K562 (cell line): ENCODE measurements at regions not wholly inside any gene's neighbourhood (a gene's known extent, or its start where the extent isn't known, plus 50 kb on each side); places are given as distances from the start of the nearest gene placed in this dataset.
"Not testable (repeated sequence)": the region's sequence is repeated elsewhere in the genome, so short reads cannot be mapped to it uniquely, and the experiment has no call there.

ENCODE experiments used
- ATAC-seq: fragments of 200-7000 bp; cut with Tn5 transposase; 3 replicates; pipeline ENCODE4 v1.9.1; 2020; ENCODE audit warnings: moderate library complexity
- BruUV-seq: library from RNA; stranded (reverse); fragments of 400-500 nt; replicated peaks from 2 replicates; lab custom pipeline; 2021; lab: Mats Ljungman, UMichigan
- CTCF ChIA-PET: fragments of 300-600 bp; formaldehyde crosslinking; extraction: SDS; loops from one replicate; lab custom pipeline; 2021; ENCODE audit warnings: low intra/inter-chr PET ratio; lab: Yijun Ruan, JAX
- POLR2A ChIA-PET: fragments of 300-600, 350-650 bp; sonication (Branson Sonifier 250); formaldehyde crosslinking; extraction: SDS; loops from one replicate; lab custom pipeline; 2021; ENCODE audit warnings: antibody characterized with exemption, inconsistent platforms; lab: Yijun Ruan, JAX
- DNase-seq, 4 experiments: peaks; one replicate each; pipeline versions ENCODE4 v3.0.0 to v3.0.0-alpha.2; 2011 to 2018; ENCODE audit warnings: low spot score in 3 of 4, mixed read lengths in 3 of 4; ENCODE audit errors: extremely low read depth in 1 of 4
- FAIRE-seq: peaks from 2 replicates; lab custom pipeline; 2011; peaks lifted over from hg19 to GRCh38; lab: Jason Lieb, UNC
- H2AFZ ChIP-seq: 2 replicates; pipeline ENCODE4 v1.6.0; 2011; ENCODE audit warnings: low read depth, low read length, control low read depth, inconsistent platforms
- H3K27ac ChIP-seq: fragments of 200-600 bp; 3 replicates; pipeline ENCODE4 v1.8.0; 2011; ENCODE audit warnings: low read depth, mild to moderate bottlenecking, control low read depth, inconsistent platforms, low read length, moderate library complexity, mixed read lengths; ENCODE audit errors: extremely low read depth
- H3K27me3 ChIP-seq, 2 experiments: fragments of 300-600 bp in 1 of 2; 2 replicates in 1 of 2; 3 replicates in 1 of 2; pipeline versions ENCODE4 v1.6.0 to v1.8.0; 2011; ENCODE audit warnings: inconsistent platforms in 2 of 2, low read length in 2 of 2, mild to moderate bottlenecking in 1 of 2, mixed read lengths in 1 of 2, moderate library complexity in 1 of 2; ENCODE audit not compliant: control insufficient read depth in 2 of 2, insufficient read depth in 2 of 2
- H3K36me3 ChIP-seq: fragments of 300-600 bp; 3 replicates; pipeline ENCODE4 v1.8.0; 2011; ENCODE audit warnings: mild to moderate bottlenecking, low read length, inconsistent platforms; ENCODE audit not compliant: control insufficient read depth, insufficient read depth
- H3K4me1 ChIP-seq, 2 experiments: fragments of 200-600 bp in 1 of 2; replicated peaks in 1 of 2; 2 replicates in 1 of 2; 3 replicates in 1 of 2; pipeline versions ENCODE4 v1.5.1 to v1.8.0; 2011; ENCODE audit warnings: inconsistent platforms in 2 of 2, low read length in 2 of 2, mild to moderate bottlenecking in 1 of 2, mixed read lengths in 1 of 2, moderate library complexity in 1 of 2; ENCODE audit not compliant: control insufficient read depth in 2 of 2, insufficient read depth in 2 of 2
- H3K4me2 ChIP-seq: 2 replicates; pipeline ENCODE4 v1.6.1; 2011; ENCODE audit warnings: low read length, control low read depth, inconsistent platforms, mixed read lengths; ENCODE audit not compliant: insufficient read depth
- H3K4me3 ChIP-seq: fragments of 200-600 bp; sonication (generic), shearing (Covaris generic); 2 replicates; pipeline ENCODE4 v1.5.1; 2016; ENCODE audit warnings: control low read depth, inconsistent platforms
- H3K79me2 ChIP-seq: fragments of 200-600 bp; 3 replicates; pipeline ENCODE4 v1.8.0; 2011; ENCODE audit warnings: low read length, inconsistent platforms; ENCODE audit not compliant: control insufficient read depth, insufficient read depth
- H3K9ac ChIP-seq, 2 experiments: 2 replicates each; pipeline versions ENCODE4 v1.6.0 to v1.6.1; 2011; ENCODE audit warnings: low read depth in 2 of 2, low read length in 2 of 2, control low read depth in 1 of 2, inconsistent platforms in 1 of 2, mild to moderate bottlenecking in 1 of 2, mixed read lengths in 1 of 2; ENCODE audit not compliant: insufficient read depth in 1 of 2
- H3K9me1 ChIP-seq: one replicate; pipeline ENCODE4 v1.6.0; 2011; ENCODE audit warnings: inconsistent platforms, mild to moderate bottlenecking, low read length, moderate library complexity; ENCODE audit not compliant: control insufficient read depth, insufficient read depth
- H3K9me3 ChIP-seq: replicated peaks from 2 replicates; pipeline ENCODE4 v1.5.1; 2011; ENCODE audit warnings: low read depth, low read length, inconsistent platforms; ENCODE audit not compliant: control insufficient read depth, insufficient read depth
- H4K20me1 ChIP-seq: replicated peaks from 2 replicates; pipeline ENCODE4 v1.6.1; 2011; ENCODE audit warnings: low read length, inconsistent platforms, mixed read lengths; ENCODE audit not compliant: control insufficient read depth, insufficient read depth
- WGBS: fragments of 100-300 bp; shearing (Covaris generic); methylation state at CpG from one replicate; pipeline ENCODE4 v1.1.6; 2016; ENCODE audit warnings: low coverage, mixed read lengths; ENCODE audit not compliant: insufficient coverage; ENCODE audit errors: missing lambda C conversion rate; 5-methylcytosine and 5-hydroxymethylcytosine counted together
- in situ Hi-C: fragments of 300-500 bp; cut with MboI; formaldehyde crosslinking; loops from 4 replicates; pipeline ENCODE4 v1.15.0; 2018; ENCODE audit warnings: inconsistent platforms, mixed read lengths
- intact Hi-C: fragments of 100-400 bp; cut with micrococcal nuclease; formaldehyde crosslinking; loops from 2 replicates; pipeline ENCODE4 v1.14.2; 2022

GRCh38 chr2:87675487-87675886 is 72.4 kb upstream of the PLGLB2 start:
- not testable (repeated sequence) for BruUV-seq, ATAC-seq
- 50% methylated on average over 1 of the region's 7 CpGs for WGBS

GRCh38 chr2:87677421-87677923 is 70.4 kb upstream of the PLGLB2 start:
- H3K9me1 ChIP-seq, CTCF ChIA-PET, H3K27me3 ChIP-seq, H3K9ac ChIP-seq, H3K36me3 ChIP-seq, H3K4me3 ChIP-seq, FAIRE-seq, H3K4me1 ChIP-seq, POLR2A ChIA-PET, intact Hi-C loops, H3K4me2 ChIP-seq, H4K20me1 ChIP-seq, in situ Hi-C loops, H2AFZ ChIP-seq, ATAC-seq, H3K9me3 ChIP-seq, H3K27ac ChIP-seq, H3K79me2 ChIP-seq, DNase-seq, BruUV-seq: not testable (repeated sequence)
- whole genome bisulfite sequencing: 86% methylated on average over 1 of the region's 5 CpGs

More at GRCh38 chr2:87675487-87675886, 72.4 kb upstream of the PLGLB2 start:
- H3K4me3 ChIP-seq, POLR2A ChIA-PET, H3K27ac ChIP-seq, H3K79me2 ChIP-seq, intact Hi-C loops, H3K36me3 ChIP-seq, DNase-seq, CTCF ChIA-PET, H2AFZ ChIP-seq, FAIRE-seq, H4K20me1 ChIP-seq, H3K9me1 ChIP-seq, H3K27me3 ChIP-seq, H3K9ac ChIP-seq, in situ Hi-C loops, H3K9me3 ChIP-seq, H3K4me1 ChIP-seq, H3K4me2 ChIP-seq: not testable (repeated sequence)

- H3K4me1 ChIP-seq, H3K27me3 ChIP-seq, DNase-seq, H3K36me3 ChIP-seq, H3K4me3 ChIP-seq, FAIRE-seq, in situ Hi-C loops, H3K4me2 ChIP-seq, H3K9me3 ChIP-seq, BruUV-seq, H2AFZ ChIP-seq, intact Hi-C loops, H4K20me1 ChIP-seq, ATAC-seq, H3K9me1 ChIP-seq, POLR2A ChIA-PET, H3K9ac ChIP-seq, CTCF ChIA-PET, H3K79me2 ChIP-seq, H3K27ac ChIP-seq: not testable (repeated sequence)
- 100% methylated on average over 2 of the region's 6 CpGs for WGBS
Observed at GRCh38 chr2:87678742-87679173, 69.1 kb upstream of the PLGLB2 start.

GRCh38 chr2:87679950-87680349 is 67.9 kb upstream of the PLGLB2 start:
- H4K20me1 ChIP-seq, POLR2A ChIA-PET, BruUV-seq, H3K36me3 ChIP-seq, H3K4me3 ChIP-seq, DNase-seq, H3K4me1 ChIP-seq, in situ Hi-C loops, H3K27me3 ChIP-seq, intact Hi-C loops, CTCF ChIA-PET, H3K27ac ChIP-seq, H2AFZ ChIP-seq, H3K9ac ChIP-seq, H3K79me2 ChIP-seq, H3K4me2 ChIP-seq, H3K9me3 ChIP-seq, FAIRE-seq, ATAC-seq, H3K9me1 ChIP-seq: not testable (repeated sequence)
- 80% methylated on average over 1 of the region's 4 CpGs for WGBS
